ENCODE measurements at regions not wholly inside any gene's neighbourhood (a gene's known extent, or its start where the extent isn't known, plus 50 kb on each side); places are given as distances from the start of the nearest gene placed in this dataset.

- no peak for TF ChIP-seq ZNF281 (CRISPR knock-in tag; IDR thresholded peaks at IDR 0.05)
- no peak for TF ChIP-seq ZBTB21 (CRISPR knock-in tag; IDR thresholded peaks at IDR 0.05; ENCODE audit: borderline replicate concordance)
- no peak for TF ChIP-seq AFF4 (CRISPR knock-in tag; IDR thresholded peaks at IDR 0.05; ENCODE audit: borderline replicate concordance)
- no peak for TF ChIP-seq USF1 (CRISPR knock-in tag; IDR thresholded peaks at IDR 0.05)
These were observed 161.7 kb upstream of the SEMA3C start (continued) for GRCh38 chr7:81080553-81080952.

- Mint-ChIP-seq H3K4me3 (no peak overlapping the region), H3K36me3 (peaks cover 10% of the 10 kb centered on the region), H3K27me3 (ENCODE audit: low read depth) (no peaks in the 10 kb centered on the region; the same call in 1 of the 2 replicates), H3K9me3 (peaks cover 12% of the 10 kb centered on the region), H3K4me1 (no peaks in the 10 kb centered on the region), H3K27ac (no peak overlapping the region)
- ATAC-seq (no peak), DNase-seq (ENCODE audit: low spot score) (no peak)
- TF ChIP-seq USF2 (CRISPR knock-in tag; IDR thresholded peaks at IDR 0.05), result no peak
- TF ChIP-seq NFATC4 (CRISPR knock-in tag; IDR thresholded peaks at IDR 0.05), result no peak
- no peak for TF ChIP-seq ZNF232 (CRISPR knock-in tag; IDR thresholded peaks at IDR 0.05)
- no peak for TF ChIP-seq TEAD4 (CRISPR knock-in tag; IDR thresholded peaks at IDR 0.05)
- TF ChIP-seq ZBTB43 (CRISPR knock-in tag; IDR thresholded peaks at IDR 0.05), result no peak
- no peak for TF ChIP-seq FOXJ3 (CRISPR knock-in tag; IDR thresholded peaks at IDR 0.05; ENCODE audit: borderline replicate concordance)
- no peak for TF ChIP-seq ZNF423 (CRISPR knock-in tag; IDR thresholded peaks at IDR 0.05)
- TF ChIP-seq ZBTB21 (CRISPR knock-in tag; IDR thresholded peaks at IDR 0.05; ENCODE audit: borderline replicate concordance), result no peak
- POLR2A ChIA-PET, result no interaction called here
- CTCF ChIA-PET, result no interaction called here
These were observed 160.9 kb upstream of the SEMA3C start for GRCh38 chr7:81079746-81080145.

GRCh38 chr7:81075150-81075549, 156.3 kb upstream of the SEMA3C start:
- DNase-seq (ENCODE audit: low spot score) (no peak), ATAC-seq (no peak)
- ChIA-PET POLR2A (no interaction called here), CTCF (no interaction called here)
- Mint-ChIP-seq H3K36me3 (peaks cover 24% of the 10 kb centered on the region), H3K27ac (no peak overlapping the region), H3K4me3 (no peak overlapping the region), H3K4me1 (peaks cover 6% of the 10 kb centered on the region), H3K9me3 (peaks cover 28% of the 10 kb centered on the region), H3K27me3 (ENCODE audit: low read depth) (no peaks in the 10 kb centered on the region; the same call in 1 of the 2 replicates)
- TF ChIP-seq ATF3 (CRISPR knock-in tag; conservative IDR thresholded peaks at IDR 0.05) (no peak), ZNF263 (CRISPR knock-in tag; IDR thresholded peaks at IDR 0.05; ENCODE audit: low read depth) (no peak), SMAD3 (CRISPR knock-in tag; IDR thresholded peaks at IDR 0.05; ENCODE audit: borderline replicate concordance) (no peak), ZMAT4 (CRISPR knock-in tag; IDR thresholded peaks at IDR 0.05) (no peak), FOXP4 (CRISPR knock-in tag; IDR thresholded peaks at IDR 0.05) (no peak), ZNF138 (CRISPR knock-in tag; conservative IDR thresholded peaks at IDR 0.05) (no peak), MAX (CRISPR knock-in tag; IDR thresholded peaks at IDR 0.05) (no peak), ZBTB21 (CRISPR knock-in tag; IDR thresholded peaks at IDR 0.05; ENCODE audit: borderline replicate concordance) (no peak), ZNF219 (CRISPR knock-in tag; IDR thresholded peaks at IDR 0.05; ENCODE audit: borderline replicate concordance) (no peak), SP1 (CRISPR knock-in tag; conservative IDR thresholded peaks at IDR 0.05) (no peak)
